Amygdala (tissue), 56 donors: ENCODE measurements at regions not wholly inside any gene's neighbourhood (a gene's known extent, or its start where the extent isn't known, plus 50 kb on each side); places are given as distances from the start of the nearest gene placed in this dataset.

Experiments used
- DNase-seq, 56 donors: peaks; one replicate each; lab custom pipeline; 2025; lab: John Stamatoyannopoulos, UW

GRCh38 chr21:26225046-26225445, 54.5 kb upstream of the APP start:
- DNase-seq: no peak

GRCh38 chr21:26224366-26224765, 53.8 kb upstream of the APP start:
- no peak for DNase-seq
